ENCODE measurements at regions not wholly inside any gene's neighbourhood (a gene's known extent, or its start where the extent isn't known, plus 50 kb on each side); places are given as distances from the start of the nearest gene placed in this dataset.

GRCh38 chr17:14873996-14874395, 391.1 kb downstream of the PMP22 start:
- Histone ChIP-seq H3K27ac (ENCODE audit: low read length) (no peak overlapping the region), H2AFZ (ENCODE audit: low read depth, low read length) (no peak overlapping the region), H3K27me3 (ENCODE audit: low read depth, low read length) (no peaks in the 10 kb centered on the region), H3K9me3 (ENCODE audit: insufficient read depth, low read length) (no peaks in the 10 kb centered on the region), H3K36me3 (replicated peaks; ENCODE audit: low read depth, low read length) (no peaks in the 10 kb centered on the region), H3K4me2 (ENCODE audit: low read length) (no peak overlapping the region), H4K20me1 (ENCODE audit: insufficient read depth, low read length) (no peaks in the 10 kb centered on the region), H3K4me3 (ENCODE audit: low read length) (no peak overlapping the region), H3K4me1 (ENCODE audit: low read length) (no peaks in the 10 kb centered on the region), H3K9ac (ENCODE audit: low read length) (no peak overlapping the region), H3K79me2 (ENCODE audit: low read length) (no peaks in the 10 kb centered on the region)
- TF ChIP-seq, protein P1, sequence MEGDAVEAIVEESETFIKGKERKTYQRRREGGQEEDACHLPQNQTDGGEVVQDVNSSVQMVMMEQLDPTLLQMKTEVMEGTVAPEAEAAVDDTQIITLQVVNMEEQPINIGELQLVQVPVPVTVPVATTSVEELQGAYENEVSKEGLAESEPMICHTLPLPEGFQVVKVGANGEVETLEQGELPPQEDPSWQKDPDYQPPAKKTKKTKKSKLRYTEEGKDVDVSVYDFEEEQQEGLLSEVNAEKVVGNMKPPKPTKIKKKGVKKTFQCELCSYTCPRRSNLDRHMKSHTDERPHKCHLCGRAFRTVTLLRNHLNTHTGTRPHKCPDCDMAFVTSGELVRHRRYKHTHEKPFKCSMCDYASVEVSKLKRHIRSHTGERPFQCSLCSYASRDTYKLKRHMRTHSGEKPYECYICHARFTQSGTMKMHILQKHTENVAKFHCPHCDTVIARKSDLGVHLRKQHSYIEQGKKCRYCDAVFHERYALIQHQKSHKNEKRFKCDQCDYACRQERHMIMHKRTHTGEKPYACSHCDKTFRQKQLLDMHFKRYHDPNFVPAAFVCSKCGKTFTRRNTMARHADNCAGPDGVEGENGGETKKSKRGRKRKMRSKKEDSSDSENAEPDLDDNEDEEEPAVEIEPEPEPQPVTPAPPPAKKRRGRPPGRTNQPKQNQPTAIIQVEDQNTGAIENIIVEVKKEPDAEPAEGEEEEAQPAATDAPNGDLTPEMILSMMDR (IDR thresholded peaks at IDR 0.05; ENCODE audit: low read depth, low read length) = no peak
- TF ChIP-seq EZH2phosphoT487 (IDR thresholded peaks at IDR 0.05; ENCODE audit: low read depth) = no peak

DNA sequence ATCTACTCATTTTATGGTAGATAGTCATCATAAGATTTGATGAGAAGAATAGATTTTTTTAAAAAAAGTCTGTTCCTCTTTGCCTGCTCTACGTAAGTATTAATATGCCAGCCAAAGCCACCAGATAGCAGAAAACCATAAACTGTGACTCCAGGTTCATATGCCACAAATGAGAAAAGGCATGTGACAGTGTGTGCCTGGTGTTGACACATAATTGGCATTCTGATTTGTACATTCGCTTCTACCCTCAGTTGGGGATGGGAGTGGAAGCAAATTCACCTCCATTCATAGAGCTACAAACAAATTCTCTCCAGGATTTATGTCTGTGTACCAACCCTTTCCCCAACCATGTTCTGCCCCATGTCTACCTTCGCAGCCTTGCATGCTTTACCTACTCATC, 391.6 kb downstream of the PMP22 start:
- Histone ChIP-seq H3K4me3 (ENCODE audit: low read length) (no peak overlapping the region), H2AFZ (ENCODE audit: low read depth, low read length) (no peak overlapping the region), H3K9ac (ENCODE audit: low read length) (no peak overlapping the region), H3K4me2 (ENCODE audit: low read length) (no peak overlapping the region), H3K36me3 (replicated peaks; ENCODE audit: low read depth, low read length) (no peaks in the 10 kb centered on the region), H3K27me3 (ENCODE audit: low read depth, low read length) (no peaks in the 10 kb centered on the region), H3K4me1 (ENCODE audit: low read length) (no peaks in the 10 kb centered on the region), H4K20me1 (ENCODE audit: insufficient read depth, low read length) (no peaks in the 10 kb centered on the region), H3K79me2 (ENCODE audit: low read length) (no peaks in the 10 kb centered on the region), H3K9me3 (ENCODE audit: insufficient read depth, low read length) (no peaks in the 10 kb centered on the region), H3K27ac (ENCODE audit: low read length) (no peak overlapping the region)
- TF ChIP-seq, protein P1 (IDR thresholded peaks at IDR 0.05; ENCODE audit: low read depth, low read length) = no peak
- TF ChIP-seq EZH2phosphoT487 (IDR thresholded peaks at IDR 0.05; ENCODE audit: low read depth) = no peak

- Histone ChIP-seq H3K4me2 (ENCODE audit: low read length) (no peak overlapping the region), H3K79me2 (ENCODE audit: low read length) (no peaks in the 10 kb centered on the region), H3K4me3 (ENCODE audit: low read length) (no peak overlapping the region), H3K36me3 (replicated peaks; ENCODE audit: low read depth, low read length) (no peaks in the 10 kb centered on the region), H3K4me1 (ENCODE audit: low read length) (no peaks in the 10 kb centered on the region), H3K9ac (ENCODE audit: low read length) (no peak overlapping the region), H3K27ac (ENCODE audit: low read length) (no peak overlapping the region), H2AFZ (ENCODE audit: low read depth, low read length) (no peak overlapping the region), H3K27me3 (ENCODE audit: low read depth, low read length) (no peaks in the 10 kb centered on the region), H3K9me3 (ENCODE audit: insufficient read depth, low read length) (no peaks in the 10 kb centered on the region), H4K20me1 (ENCODE audit: insufficient read depth, low read length) (no peaks in the 10 kb centered on the region)
- TF ChIP-seq EZH2phosphoT487 (IDR thresholded peaks at IDR 0.05; ENCODE audit: low read depth) = no peak
- TF ChIP-seq, protein P1 (IDR thresholded peaks at IDR 0.05; ENCODE audit: low read depth, low read length) = no peak
Measured at GRCh38 chr17:14871921-14872320, 393.2 kb downstream of the PMP22 start.

DNA sequence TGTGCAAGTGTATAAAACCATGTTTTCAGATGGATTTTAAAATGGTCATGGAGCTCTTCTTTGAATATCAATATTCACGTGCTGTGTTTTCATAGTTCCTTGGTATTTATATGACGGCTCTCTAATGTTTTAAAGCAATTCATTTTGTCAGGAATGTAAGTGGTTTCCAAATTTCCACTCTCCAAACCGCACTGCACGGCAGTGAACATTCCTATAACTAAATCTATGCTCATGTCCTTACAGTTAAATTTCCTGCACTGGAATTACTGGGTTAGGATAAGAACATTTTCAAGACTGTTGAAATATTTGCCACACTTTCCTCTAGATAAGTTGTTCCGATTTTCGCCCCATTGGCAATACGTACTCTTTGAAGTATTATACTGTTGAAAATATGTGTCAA, 398.9 kb downstream of the PMP22 start:
- no peaks in the 10 kb centered on the region for H3K9me3 ChIP-seq (ENCODE audit: insufficient read depth, low read length)
- no peaks in the 10 kb centered on the region for H4K20me1 ChIP-seq (ENCODE audit: insufficient read depth, low read length)
- TF ChIP-seq EZH2phosphoT487 (IDR thresholded peaks at IDR 0.05; ENCODE audit: low read depth) = no peak
- TF ChIP-seq, protein P1 (IDR thresholded peaks at IDR 0.05; ENCODE audit: low read depth, low read length) = no peak
- no peak overlapping the region for H3K4me3 ChIP-seq (ENCODE audit: low read length)
- no peaks in the 10 kb centered on the region for H3K79me2 ChIP-seq (ENCODE audit: low read length)
- no peaks in the 10 kb centered on the region for H3K27me3 ChIP-seq (ENCODE audit: low read depth, low read length)
- H2AFZ ChIP-seq (ENCODE audit: low read depth, low read length) = no peak overlapping the region
- no peak overlapping the region for H3K4me2 ChIP-seq (ENCODE audit: low read length)
- no peak overlapping the region for H3K9ac ChIP-seq (ENCODE audit: low read length)
- no peak overlapping the region for H3K27ac ChIP-seq (ENCODE audit: low read length)
- no peaks in the 10 kb centered on the region for H3K36me3 ChIP-seq (replicated peaks; ENCODE audit: low read depth, low read length)
- no peaks in the 10 kb centered on the region for H3K4me1 ChIP-seq (ENCODE audit: low read length)
